ENCODE measurements at regions not wholly inside any gene's neighbourhood (a gene's known extent, or its start where the extent isn't known, plus 50 kb on each side); places are given as distances from the start of the nearest gene placed in this dataset.
"Not testable (repeated sequence)": the region's sequence is repeated elsewhere in the genome, so short reads cannot be mapped to it uniquely, and the experiment has no call there.

GRCh38 chr9:78904686-78905085 is 607.8 kb downstream of the PSAT1 start:
- Histone ChIP-seq H3K9ac (ENCODE audit: low read depth in 2 of 2, low read length in 2 of 2) (no peak overlapping the region), H3K27ac (no peak overlapping the region)
- no peak for TF ChIP-seq CTCF (IDR thresholded peaks at IDR 0.05)

GRCh38 chr9:78905387-78905786 is 608.5 kb downstream of the PSAT1 start:
- Histone ChIP-seq H3K9ac (ENCODE audit: low read depth in 2 of 2, low read length in 2 of 2) (no peak overlapping the region), H3K27me3 (no peaks in the 10 kb centered on the region), H3K36me3 (no peaks in the 10 kb centered on the region), H3K4me1 (no peaks in the 10 kb centered on the region), H3K9me3 (no peaks in the 10 kb centered on the region), H3K27ac (no peak overlapping the region), H3K4me3 (no peak overlapping the region)
- TF ChIP-seq CTCF (IDR thresholded peaks at IDR 0.05): no peak
- intact Hi-C loops (cut with DNase I): no loop called here
- DNase-seq: no peak

More at GRCh38 chr9:78904686-78905085, 607.8 kb downstream of the PSAT1 start:
- Histone ChIP-seq H3K4me3 (no peak overlapping the region), H3K36me3 (no peaks in the 10 kb centered on the region), H3K9me3 (no peaks in the 10 kb centered on the region), H3K27me3 (no peaks in the 10 kb centered on the region), H3K4me1 (no peaks in the 10 kb centered on the region)
- no peak for DNase-seq
- intact Hi-C loops (cut with DNase I): no loop called here

- Histone ChIP-seq H3K27ac (no peak overlapping the region), H3K4me3 (no peak overlapping the region), H3K9ac (ENCODE audit: low read depth in 2 of 2, low read length in 2 of 2) (no peak overlapping the region), H3K27me3 (no peaks in the 10 kb centered on the region), H3K4me1 (no peaks in the 10 kb centered on the region), H3K36me3 (no peaks in the 10 kb centered on the region), H3K9me3 (no peaks in the 10 kb centered on the region)
- DNase-seq: no peak
- TF ChIP-seq CTCF (IDR thresholded peaks at IDR 0.05): no peak
- intact Hi-C loops (cut with DNase I): no loop called here
These were observed 609.2 kb downstream of the PSAT1 start for GRCh38 chr9:78905986-78906755.

GRCh38 chr9:78909566-78909965 is 612.6 kb downstream of the PSAT1 start:
- Histone ChIP-seq H3K9ac (ENCODE audit: low read depth in 2 of 2, low read length in 2 of 2) (no peak overlapping the region), H3K27ac (no peak overlapping the region), H3K27me3 (no peaks in the 10 kb centered on the region), H3K36me3 (no peaks in the 10 kb centered on the region), H3K4me1 (no peaks in the 10 kb centered on the region), H3K9me3 (no peaks in the 10 kb centered on the region), H3K4me3 (no peak overlapping the region)
- TF ChIP-seq CTCF (IDR thresholded peaks at IDR 0.05): no peak
- no peak for DNase-seq
- intact Hi-C loops (cut with DNase I): no loop called here

DNA sequence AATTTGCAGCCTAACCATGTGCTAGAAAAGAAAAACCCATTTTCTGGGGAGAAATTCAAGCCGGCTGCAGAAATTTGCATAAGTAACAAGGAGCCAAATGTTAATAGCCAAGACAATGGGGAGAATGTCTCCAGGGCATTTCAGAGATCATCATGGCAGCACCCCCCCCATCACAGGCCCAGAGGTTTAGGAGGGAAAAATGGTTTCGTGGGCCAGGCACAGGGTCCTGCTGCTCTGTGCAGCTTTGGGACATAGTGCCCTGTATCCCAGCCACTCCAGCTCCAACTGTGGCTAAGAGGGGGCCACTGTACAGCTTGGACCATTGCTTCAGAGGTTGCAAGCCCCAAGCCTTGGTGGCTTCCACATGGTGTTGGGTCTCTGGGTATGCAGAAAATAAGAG is 620.0 kb downstream of the PSAT1 start:
- H3K9me3 ChIP-seq: not testable (repeated sequence)

DNA sequence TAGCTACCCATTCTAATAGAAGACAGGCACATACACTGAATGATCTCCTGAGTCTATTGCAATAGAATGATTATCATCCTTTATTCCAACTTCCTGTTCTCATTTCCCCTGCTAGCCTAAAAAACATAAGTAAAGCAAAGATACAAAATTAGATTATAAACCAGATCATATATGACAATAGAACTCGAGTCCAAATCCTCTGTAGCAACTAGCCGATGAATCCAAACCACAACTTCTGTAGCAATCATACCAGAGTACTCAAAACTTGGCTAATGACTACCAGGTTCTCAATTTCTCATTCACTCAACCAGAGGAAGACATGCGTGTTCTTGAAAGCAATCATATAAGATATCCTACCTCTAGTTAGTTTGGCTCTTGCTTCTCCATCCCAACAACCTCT is 622.1 kb downstream of the PSAT1 start:
- Histone ChIP-seq H3K9ac (ENCODE audit: low read depth in 2 of 2, low read length in 2 of 2) (no peak overlapping the region), H3K4me3 (no peak overlapping the region), H3K27ac (no peak overlapping the region), H3K4me1 (no peaks in the 10 kb centered on the region), H3K36me3 (no peaks in the 10 kb centered on the region), H3K27me3 (no peaks in the 10 kb centered on the region), H3K9me3 (no peaks in the 10 kb centered on the region)
- no peak for TF ChIP-seq CTCF (IDR thresholded peaks at IDR 0.05)
- intact Hi-C loops (cut with DNase I): no loop called here
- DNase-seq: no peak

More for the DNA sequence above, 620.0 kb downstream of the PSAT1 start:
- H3K27ac ChIP-seq; H3K4me1 ChIP-seq; H3K9ac ChIP-seq (ENCODE audit: low read depth in 2 of 2, low read length in 2 of 2); H3K27me3 ChIP-seq; intact Hi-C loops (cut with DNase I); DNase-seq; H3K4me3 ChIP-seq; H3K36me3 ChIP-seq: not testable (repeated sequence)

Measured in colonic mucosa (tissue), 4 donors.